ENCODE measurements at regions not wholly inside any gene's neighbourhood (a gene's known extent, or its start where the extent isn't known, plus 50 kb on each side); places are given as distances from the start of the nearest gene placed in this dataset.

DNA sequence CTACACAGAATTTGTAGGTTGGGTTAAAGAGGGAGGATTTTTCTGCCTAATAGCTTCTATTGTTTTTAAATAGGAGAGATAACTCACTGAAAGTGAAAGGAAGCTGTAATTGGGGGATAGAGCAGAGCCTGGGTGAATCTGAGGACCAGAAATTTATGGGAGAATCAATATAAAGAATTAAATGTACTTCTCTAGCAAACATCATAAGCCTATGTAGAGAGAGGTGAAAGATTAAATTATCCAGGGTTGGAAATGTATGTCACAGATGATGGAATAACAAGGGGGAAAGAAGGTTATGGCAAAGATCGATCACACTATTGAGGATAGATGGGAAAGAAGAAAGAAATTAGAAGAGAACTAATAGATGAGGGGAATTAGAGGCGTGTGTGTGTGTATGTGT is 104.4 kb upstream of the DCAF8L1 start:
- BruUV-seq (replicated peaks) = no TSS peak
- ChIA-PET SMC1A (ENCODE audit: uncharacterized antibody, unreplicated experiment) (interaction anchor here (1.3 kb wide), 1 partner anchor 13 kb away, joined by 4 read pairs; no protein-coding TSS in a partner anchor), POLR2A (no interaction called here), RAD21 (ENCODE audit: unreplicated experiment) (no interaction called here), CTCF (no interaction called here)
- no peak for DNase-seq (ENCODE audit: low read depth, low spot score)
- intact Hi-C loops (cut with micrococcal nuclease; ENCODE audit: unreplicated experiment) = no loop called here
- H3K9me3 ChIP-seq (replicated peaks; ENCODE audit: control insufficient read depth, insufficient read depth, low read length) = no peaks in the 10 kb centered on the region
- H3K4me3 ChIP-seq = no peak overlapping the region
- no peak for FAIRE-seq
- H2AFZ ChIP-seq (ENCODE audit: control insufficient read depth, low read depth, low read length) = no peak overlapping the region
- no peaks in the 10 kb centered on the region for H3K4me1 ChIP-seq (ENCODE audit: control insufficient read depth, insufficient read depth, low read length)
- TF ChIP-seq, protein P1, sequence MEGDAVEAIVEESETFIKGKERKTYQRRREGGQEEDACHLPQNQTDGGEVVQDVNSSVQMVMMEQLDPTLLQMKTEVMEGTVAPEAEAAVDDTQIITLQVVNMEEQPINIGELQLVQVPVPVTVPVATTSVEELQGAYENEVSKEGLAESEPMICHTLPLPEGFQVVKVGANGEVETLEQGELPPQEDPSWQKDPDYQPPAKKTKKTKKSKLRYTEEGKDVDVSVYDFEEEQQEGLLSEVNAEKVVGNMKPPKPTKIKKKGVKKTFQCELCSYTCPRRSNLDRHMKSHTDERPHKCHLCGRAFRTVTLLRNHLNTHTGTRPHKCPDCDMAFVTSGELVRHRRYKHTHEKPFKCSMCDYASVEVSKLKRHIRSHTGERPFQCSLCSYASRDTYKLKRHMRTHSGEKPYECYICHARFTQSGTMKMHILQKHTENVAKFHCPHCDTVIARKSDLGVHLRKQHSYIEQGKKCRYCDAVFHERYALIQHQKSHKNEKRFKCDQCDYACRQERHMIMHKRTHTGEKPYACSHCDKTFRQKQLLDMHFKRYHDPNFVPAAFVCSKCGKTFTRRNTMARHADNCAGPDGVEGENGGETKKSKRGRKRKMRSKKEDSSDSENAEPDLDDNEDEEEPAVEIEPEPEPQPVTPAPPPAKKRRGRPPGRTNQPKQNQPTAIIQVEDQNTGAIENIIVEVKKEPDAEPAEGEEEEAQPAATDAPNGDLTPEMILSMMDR (IDR thresholded peaks at IDR 0.05 in 2 of 3, conservative IDR thresholded peaks at IDR 0.05 in 1 of 3; ENCODE audit: control insufficient read depth in 2 of 3, extremely low read depth in 1 of 3, insufficient read depth in 1 of 3, low read depth in 3 of 3, low read length in 3 of 3) = no peak
- no peak for TF ChIP-seq SMARCA5 (IDR thresholded peaks at IDR 0.05)
- TF ChIP-seq ZNF24 (IDR thresholded peaks at IDR 0.05) = no peak
- TF ChIP-seq, protein P2, sequence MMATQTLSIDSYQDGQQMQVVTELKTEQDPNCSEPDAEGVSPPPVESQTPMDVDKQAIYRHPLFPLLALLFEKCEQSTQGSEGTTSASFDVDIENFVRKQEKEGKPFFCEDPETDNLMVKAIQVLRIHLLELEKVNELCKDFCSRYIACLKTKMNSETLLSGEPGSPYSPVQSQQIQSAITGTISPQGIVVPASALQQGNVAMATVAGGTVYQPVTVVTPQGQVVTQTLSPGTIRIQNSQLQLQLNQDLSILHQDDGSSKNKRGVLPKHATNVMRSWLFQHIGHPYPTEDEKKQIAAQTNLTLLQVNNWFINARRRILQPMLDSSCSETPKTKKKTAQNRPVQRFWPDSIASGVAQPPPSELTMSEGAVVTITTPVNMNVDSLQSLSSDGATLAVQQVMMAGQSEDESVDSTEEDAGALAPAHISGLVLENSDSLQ (IDR thresholded peaks at IDR 0.05) = no peak
- TF ChIP-seq STAT3 (IDR thresholded peaks at IDR 0.05; ENCODE audit: low read depth, low read length) = no peak
- H3K9ac ChIP-seq (ENCODE audit: control insufficient read depth, insufficient read depth, low read length) = no peak overlapping the region
- 19% methylated on average over 2 of the region's 2 CpGs for WGBS (ENCODE audit: insufficient coverage, insufficient replicate concordance, low lambda C conversion rate, missing lambda C conversion rate)
- in situ Hi-C loops (cut with MboI) = no loop called here
- H3K79me2 ChIP-seq (ENCODE audit: control insufficient read depth, insufficient read depth, low read length) = no peaks in the 10 kb centered on the region
- no peak overlapping the region for H3K27ac ChIP-seq (ENCODE audit: control insufficient read depth, insufficient read depth)
- H4K20me1 ChIP-seq (ENCODE audit: control insufficient read depth, insufficient read depth) = no peaks in the 10 kb centered on the region
- H3K4me2 ChIP-seq (ENCODE audit: control insufficient read depth, insufficient read depth) = no peak overlapping the region
- no peak for ATAC-seq
- no peaks in the 10 kb centered on the region for H3K27me3 ChIP-seq (replicated peaks in 1 of 2; ENCODE audit: control insufficient read depth in 2 of 2, insufficient read depth in 2 of 2, low read length in 1 of 2)
- H3K36me3 ChIP-seq (ENCODE audit: control insufficient read depth in 2 of 2, insufficient read depth in 2 of 2, low read length in 1 of 2) = no peaks in the 10 kb centered on the region

DNA sequence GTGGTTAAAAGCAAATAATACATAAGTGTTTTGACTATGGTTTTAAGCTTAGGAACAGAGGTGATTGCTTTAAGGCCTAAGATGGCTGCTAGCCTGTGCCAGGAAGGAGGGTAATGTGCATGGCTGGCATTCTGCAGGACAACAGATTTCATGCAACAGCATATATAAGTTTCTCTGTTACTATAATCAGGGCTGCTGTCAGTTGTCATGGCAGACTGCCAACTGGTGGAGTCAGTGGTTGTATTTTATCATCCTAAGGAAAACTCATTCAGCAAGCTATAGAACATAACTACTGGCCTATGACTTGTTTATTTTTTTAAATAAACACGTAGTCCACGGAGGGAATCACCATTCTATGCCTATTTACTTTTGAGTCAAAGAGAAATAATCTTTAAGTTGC is 77.7 kb upstream of the DCAF8L1 start:
- ChIA-PET RAD21 (ENCODE audit: unreplicated experiment) (no interaction called here), CTCF (no interaction called here), SMC1A (ENCODE audit: uncharacterized antibody, unreplicated experiment) (no interaction called here), POLR2A (no interaction called here)
- no peaks in the 10 kb centered on the region for H3K9me3 ChIP-seq (replicated peaks; ENCODE audit: control insufficient read depth, insufficient read depth, low read length)
- TF ChIP-seq, protein P3, sequence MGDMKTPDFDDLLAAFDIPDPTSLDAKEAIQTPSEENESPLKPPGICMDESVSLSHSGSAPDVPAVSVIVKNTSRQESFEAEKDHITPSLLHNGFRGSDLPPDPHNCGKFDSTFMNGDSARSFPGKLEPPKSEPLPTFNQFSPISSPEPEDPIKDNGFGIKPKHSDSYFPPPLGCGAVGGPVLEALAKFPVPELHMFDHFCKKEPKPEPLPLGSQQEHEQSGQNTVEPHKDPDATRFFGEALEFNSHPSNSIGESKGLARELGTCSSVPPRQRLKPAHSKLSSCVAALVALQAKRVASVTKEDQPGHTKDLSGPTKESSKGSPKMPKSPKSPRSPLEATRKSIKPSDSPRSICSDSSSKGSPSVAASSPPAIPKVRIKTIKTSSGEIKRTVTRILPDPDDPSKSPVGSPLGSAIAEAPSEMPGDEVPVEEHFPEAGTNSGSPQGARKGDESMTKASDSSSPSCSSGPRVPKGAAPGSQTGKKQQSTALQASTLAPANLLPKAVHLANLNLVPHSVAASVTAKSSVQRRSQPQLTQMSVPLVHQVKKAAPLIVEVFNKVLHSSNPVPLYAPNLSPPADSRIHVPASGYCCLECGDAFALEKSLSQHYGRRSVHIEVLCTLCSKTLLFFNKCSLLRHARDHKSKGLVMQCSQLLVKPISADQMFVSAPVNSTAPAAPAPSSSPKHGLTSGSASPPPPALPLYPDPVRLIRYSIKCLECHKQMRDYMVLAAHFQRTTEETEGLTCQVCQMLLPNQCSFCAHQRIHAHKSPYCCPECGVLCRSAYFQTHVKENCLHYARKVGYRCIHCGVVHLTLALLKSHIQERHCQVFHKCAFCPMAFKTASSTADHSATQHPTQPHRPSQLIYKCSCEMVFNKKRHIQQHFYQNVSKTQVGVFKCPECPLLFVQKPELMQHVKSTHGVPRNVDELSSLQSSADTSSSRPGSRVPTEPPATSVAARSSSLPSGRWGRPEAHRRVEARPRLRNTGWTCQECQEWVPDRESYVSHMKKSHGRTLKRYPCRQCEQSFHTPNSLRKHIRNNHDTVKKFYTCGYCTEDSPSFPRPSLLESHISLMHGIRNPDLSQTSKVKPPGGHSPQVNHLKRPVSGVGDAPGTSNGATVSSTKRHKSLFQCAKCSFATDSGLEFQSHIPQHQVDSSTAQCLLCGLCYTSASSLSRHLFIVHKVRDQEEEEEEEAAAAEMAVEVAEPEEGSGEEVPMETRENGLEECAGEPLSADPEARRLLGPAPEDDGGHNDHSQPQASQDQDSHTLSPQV (IDR thresholded peaks at IDR 0.05) = no peak
- TF ChIP-seq, protein P4, sequence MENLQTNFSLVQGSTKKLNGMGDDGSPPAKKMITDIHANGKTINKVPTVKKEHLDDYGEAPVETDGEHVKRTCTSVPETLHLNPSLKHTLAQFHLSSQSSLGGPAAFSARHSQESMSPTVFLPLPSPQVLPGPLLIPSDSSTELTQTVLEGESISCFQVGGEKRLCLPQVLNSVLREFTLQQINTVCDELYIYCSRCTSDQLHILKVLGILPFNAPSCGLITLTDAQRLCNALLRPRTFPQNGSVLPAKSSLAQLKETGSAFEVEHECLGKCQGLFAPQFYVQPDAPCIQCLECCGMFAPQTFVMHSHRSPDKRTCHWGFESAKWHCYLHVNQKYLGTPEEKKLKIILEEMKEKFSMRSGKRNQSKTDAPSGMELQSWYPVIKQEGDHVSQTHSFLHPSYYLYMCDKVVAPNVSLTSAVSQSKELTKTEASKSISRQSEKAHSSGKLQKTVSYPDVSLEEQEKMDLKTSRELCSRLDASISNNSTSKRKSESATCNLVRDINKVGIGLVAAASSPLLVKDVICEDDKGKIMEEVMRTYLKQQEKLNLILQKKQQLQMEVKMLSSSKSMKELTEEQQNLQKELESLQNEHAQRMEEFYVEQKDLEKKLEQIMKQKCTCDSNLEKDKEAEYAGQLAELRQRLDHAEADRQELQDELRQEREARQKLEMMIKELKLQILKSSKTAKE (IDR thresholded peaks at IDR 0.05; ENCODE audit: low read depth, poor library complexity, severe bottlenecking) = no peak
- no peak overlapping the region for H3K9ac ChIP-seq (ENCODE audit: control insufficient read depth, insufficient read depth, low read length)
- no peak for FAIRE-seq
- no TSS peak for BruUV-seq (replicated peaks)
- intact Hi-C loops (cut with micrococcal nuclease; ENCODE audit: unreplicated experiment) = no loop called here
- no peaks in the 10 kb centered on the region for H3K79me2 ChIP-seq (ENCODE audit: control insufficient read depth, insufficient read depth, low read length)
- DNase-seq (ENCODE audit: low read depth, low spot score) = no peak
- H3K4me3 ChIP-seq = no peak overlapping the region
- no peaks in the 10 kb centered on the region for H4K20me1 ChIP-seq (ENCODE audit: control insufficient read depth, insufficient read depth)
- H3K4me1 ChIP-seq (ENCODE audit: control insufficient read depth, insufficient read depth, low read length) = no peaks in the 10 kb centered on the region
- ATAC-seq = no peak
- H3K4me2 ChIP-seq (ENCODE audit: control insufficient read depth, insufficient read depth) = no peak overlapping the region
- H3K36me3 ChIP-seq (ENCODE audit: control insufficient read depth in 2 of 2, insufficient read depth in 2 of 2, low read length in 1 of 2) = no peaks in the 10 kb centered on the region
- H2AFZ ChIP-seq (ENCODE audit: control insufficient read depth, low read depth, low read length) = no peak overlapping the region
- in situ Hi-C loops (cut with MboI) = no loop called here
- WGBS (ENCODE audit: insufficient coverage, insufficient replicate concordance, low lambda C conversion rate, missing lambda C conversion rate) = 0% methylated on average over 2 of the region's 2 CpGs
- no peak overlapping the region for H3K27ac ChIP-seq (ENCODE audit: control insufficient read depth, insufficient read depth)
- H3K27me3 ChIP-seq (replicated peaks in 1 of 2; ENCODE audit: control insufficient read depth in 2 of 2, insufficient read depth in 2 of 2, low read length in 1 of 2) = no peaks in the 10 kb centered on the region

Data from GM12878 (cell line).